Thoracic aorta (tissue), 2 donors: ENCODE measurements at regions not wholly inside any gene's neighbourhood (a gene's known extent, or its start where the extent isn't known, plus 50 kb on each side); places are given as distances from the start of the nearest gene placed in this dataset.

Experiments used
- ATAC-seq: fragments of 150-250 bp; one replicate; pipeline ENCODE4 v1.8.0; 2017; ENCODE audit warnings: low read depth; ENCODE audit not compliant: insufficient number of reproducible peaks, low FRiP score
- DNase-seq: peaks from one replicate; pipeline ENCODE4 v3.0.0-alpha.2; 2020; ENCODE audit warnings: low spot score
- H3K27ac ChIP-seq, 2 donors: fragments of 200-600 bp; sonication (generic); 1 replicate in 1 of 2; 2 replicates in 1 of 2; pipeline ENCODE4 v1.5.1; 2016; ENCODE audit warnings: mild to moderate bottlenecking in 2 of 2, moderate library complexity in 2 of 2
- H3K27me3 ChIP-seq: fragments of 200-600 bp; sonication (generic); replicated peaks from 2 replicates; pipeline ENCODE4 v1.6.0; 2016; ENCODE audit warnings: mild to moderate bottlenecking; ENCODE audit not compliant: insufficient read depth
- H3K36me3 ChIP-seq: fragments of 200-600 bp; sonication (generic); one replicate; pipeline ENCODE4 v1.5.1; 2016
- H3K4me1 ChIP-seq, 2 donors: fragments of 200-600 bp; sonication (generic); 1 replicate in 1 of 2; 2 replicates in 1 of 2; pipeline versions ENCODE4 v1.5.1 to v1.6.0; 2016; ENCODE audit warnings: low read depth in 2 of 2, mild to moderate bottlenecking in 1 of 2; ENCODE audit not compliant: control insufficient read depth in 1 of 2
- H3K4me3 ChIP-seq: fragments of 200-600 bp; sonication (generic); 2 replicates; pipeline ENCODE4 v1.5.1; 2016; ENCODE audit warnings: mild to moderate bottlenecking
- H3K9me3 ChIP-seq: fragments of 200-600 bp; sonication (generic); 2 replicates; pipeline ENCODE4 v1.5.1; 2016
- CTCF ChIP-seq: fragments of 200-600 bp; sonication (generic); IDR thresholded peaks from one replicate; pipeline ENCODE4 v1.5.1; 2019; ENCODE audit warnings: antibody characterized with exemption

DNA sequence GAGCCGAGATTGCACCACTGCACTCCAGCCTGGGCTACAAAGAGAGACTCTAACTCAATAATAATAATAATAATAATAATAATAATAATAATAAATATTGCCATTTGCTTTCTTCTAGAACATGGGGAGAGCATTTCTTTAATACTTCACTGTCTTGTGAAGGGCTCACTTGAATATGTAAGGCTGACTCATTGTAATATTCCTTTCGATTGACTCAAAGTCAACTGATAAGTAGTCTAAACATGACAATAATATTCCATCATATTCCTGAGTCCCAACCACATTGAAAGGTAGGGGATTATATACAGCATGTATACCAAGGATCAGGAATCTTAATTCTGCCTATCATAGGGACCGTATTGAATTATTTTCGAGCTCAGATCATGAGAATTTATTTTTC, 949.2 kb downstream of the DSC3 start:
- no peak for TF ChIP-seq CTCF
- no peaks in the 10 kb centered on the region for H3K9me3 ChIP-seq
- no peak overlapping the region for H3K27ac ChIP-seq
- no peaks in the 10 kb centered on the region for H3K36me3 ChIP-seq
- DNase-seq (no peak), ATAC-seq (no peak)
- H3K27me3 ChIP-seq: no peaks in the 10 kb centered on the region
- H3K4me3 ChIP-seq: no peak overlapping the region
- H3K4me1 ChIP-seq: peaks cover 4% of the 10 kb centered on the region in 2 donors

- Histone ChIP-seq H3K36me3 (no peaks in the 10 kb centered on the region), H3K4me3 (no peak overlapping the region), H3K27me3 (no peaks in the 10 kb centered on the region), H3K9me3 (no peaks in the 10 kb centered on the region), H3K4me1 (peaks cover 5 to 6% of the 10 kb centered on the region in 2 donors), H3K27ac (no peak overlapping the region)
- TF ChIP-seq CTCF: no peak
- no peak for DNase-seq
- no peak for ATAC-seq
Observed at GRCh38 chr18:30088238-30089015, 954.1 kb downstream of the DSC3 start.

DNA sequence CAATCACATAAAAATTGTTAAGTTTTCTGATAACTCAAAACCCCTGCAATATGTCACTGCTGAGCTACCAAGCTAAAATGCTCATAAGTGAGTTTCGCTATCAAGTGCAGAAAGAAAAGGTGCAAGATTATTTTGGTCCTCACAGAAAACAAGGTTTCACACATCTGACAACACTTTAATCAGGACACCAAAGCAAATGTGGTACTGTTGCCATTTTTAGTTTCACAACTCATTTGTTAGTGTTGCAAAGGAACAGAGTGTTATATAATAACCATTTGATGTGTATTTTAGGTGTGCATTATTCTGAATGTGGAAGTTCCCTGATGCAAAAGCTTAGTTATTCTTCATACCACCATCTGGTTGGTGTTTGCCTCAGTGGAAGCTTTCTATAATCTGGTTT, 956.2 kb downstream of the DSC3 start:
- Histone ChIP-seq H3K9me3 (no peaks in the 10 kb centered on the region), H3K36me3 (no peaks in the 10 kb centered on the region), H3K27me3 (no peaks in the 10 kb centered on the region), H3K4me1 (peaks cover 5 to 6% of the 10 kb centered on the region in 2 donors), H3K27ac (no peak overlapping the region), H3K4me3 (no peak overlapping the region)
- ATAC-seq: no peak
- DNase-seq: no peak
- no peak for TF ChIP-seq CTCF

- Histone ChIP-seq H3K4me1 (no peaks in the 10 kb centered on the region), H3K27me3 (no peaks in the 10 kb centered on the region), H3K9me3 (no peaks in the 10 kb centered on the region), H3K36me3 (no peaks in the 10 kb centered on the region), H3K4me3 (no peak overlapping the region), H3K27ac (no peak overlapping the region)
- ATAC-seq (no peak), DNase-seq (no peak)
- TF ChIP-seq CTCF: no peak
Observed at GRCh38 chr18:30081122-30081521, 961.4 kb downstream of the DSC3 start.

- peaks cover 4% of the 10 kb centered on the region for H3K9me3 ChIP-seq
- no peaks in the 10 kb centered on the region for H3K36me3 ChIP-seq
- no peak overlapping the region for H3K27ac ChIP-seq
- DNase-seq (no peak), ATAC-seq (no peak)
- H3K27me3 ChIP-seq: no peaks in the 10 kb centered on the region
- no peak for TF ChIP-seq CTCF
- H3K4me3 ChIP-seq: no peak overlapping the region
- H3K4me1 ChIP-seq: no peaks in the 10 kb centered on the region
Observed at GRCh38 chr18:30072609-30073385, 969.7 kb downstream of the DSC3 start.
